Left hindlimb (tissue), 1 donor: ENCODE measurements at regions not wholly inside any gene's neighbourhood (a gene's known extent, or its start where the extent isn't known, plus 50 kb on each side); places are given as distances from the start of the nearest gene placed in this dataset.
"Not testable (repeated sequence)": the region's sequence is repeated elsewhere in the genome, so short reads cannot be mapped to it uniquely, and the experiment has no call there.

Experiments
- DNase-seq: peaks from one replicate; pipeline ENCODE4 v3.0.0-alpha.2; 2018

- no peak for DNase-seq
Measured at GRCh38 chr5:58012102-58012501, 447.8 kb downstream of the PLK2 start.

GRCh38 chr5:58011301-58011700 lies 448.6 kb downstream of the PLK2 start:
- no peak for DNase-seq

- no peak for DNase-seq
Measured at GRCh38 chr5:58009754-58010153, 450.1 kb downstream of the PLK2 start.

- DNase-seq: no peak
Measured at GRCh38 chr5:58002323-58002722, 457.6 kb downstream of the PLK2 start.

GRCh38 chr5:57993866-57994265 lies 466.0 kb downstream of the PLK2 start:
- DNase-seq: no peak

GRCh38 chr5:57989378-57989777 lies 470.5 kb downstream of the PLK2 start:
- DNase-seq: no peak

- no peak for DNase-seq
Measured at GRCh38 chr5:57988813-57989212, 471.1 kb downstream of the PLK2 start.

- DNase-seq: no peak
Measured at GRCh38 chr5:57987552-57987951, 472.3 kb downstream of the PLK2 start.

GRCh38 chr5:57986761-57987341 lies 473.0 kb downstream of the PLK2 start:
- DNase-seq: peak; percentile 39

- DNase-seq: no peak
Measured at GRCh38 chr5:57983426-57983825, 476.5 kb downstream of the PLK2 start.

- no peak for DNase-seq
Measured at GRCh38 chr5:57979671-57980070, 480.2 kb downstream of the PLK2 start.

- DNase-seq: no peak
Measured at GRCh38 chr5:57976506-57976905, 483.4 kb downstream of the PLK2 start.

- not testable (repeated sequence) for DNase-seq
Measured at GRCh38 chr5:57972099-57972498, 487.8 kb downstream of the PLK2 start.

- DNase-seq: no peak
Measured at GRCh38 chr5:57960569-57960968, 478.0 kb upstream of the ACTBL2 start.

- no peak for DNase-seq
Measured at GRCh38 chr5:57956636-57957035, 474.0 kb upstream of the ACTBL2 start.

- DNase-seq: no peak
Measured at GRCh38 chr5:57955511-57955910, 472.9 kb upstream of the ACTBL2 start.

- no peak for DNase-seq
Measured at GRCh38 chr5:57953792-57954191, 471.2 kb upstream of the ACTBL2 start.

GRCh38 chr5:57950616-57951228 lies 468.1 kb upstream of the ACTBL2 start:
- DNase-seq: no peak

- no peak for DNase-seq
Measured at GRCh38 chr5:57948091-57948490, 465.5 kb upstream of the ACTBL2 start.

GRCh38 chr5:57947181-57947580 lies 464.6 kb upstream of the ACTBL2 start:
- DNase-seq: no peak

GRCh38 chr5:57940879-57941278 lies 458.3 kb upstream of the ACTBL2 start:
- DNase-seq: no peak

- no peak for DNase-seq
Measured at GRCh38 chr5:57940236-57940635, 457.6 kb upstream of the ACTBL2 start.

- no peak for DNase-seq
Measured at GRCh38 chr5:57939771-57940170, 457.2 kb upstream of the ACTBL2 start.

GRCh38 chr5:57939335-57939734 lies 456.7 kb upstream of the ACTBL2 start:
- DNase-seq: no peak

GRCh38 chr5:57938174-57938557 lies 455.6 kb upstream of the ACTBL2 start:
- DNase-seq: no peak
